ENCODE measurements at regions not wholly inside any gene's neighbourhood (a gene's known extent, or its start where the extent isn't known, plus 50 kb on each side); places are given as distances from the start of the nearest gene placed in this dataset.

DNA sequence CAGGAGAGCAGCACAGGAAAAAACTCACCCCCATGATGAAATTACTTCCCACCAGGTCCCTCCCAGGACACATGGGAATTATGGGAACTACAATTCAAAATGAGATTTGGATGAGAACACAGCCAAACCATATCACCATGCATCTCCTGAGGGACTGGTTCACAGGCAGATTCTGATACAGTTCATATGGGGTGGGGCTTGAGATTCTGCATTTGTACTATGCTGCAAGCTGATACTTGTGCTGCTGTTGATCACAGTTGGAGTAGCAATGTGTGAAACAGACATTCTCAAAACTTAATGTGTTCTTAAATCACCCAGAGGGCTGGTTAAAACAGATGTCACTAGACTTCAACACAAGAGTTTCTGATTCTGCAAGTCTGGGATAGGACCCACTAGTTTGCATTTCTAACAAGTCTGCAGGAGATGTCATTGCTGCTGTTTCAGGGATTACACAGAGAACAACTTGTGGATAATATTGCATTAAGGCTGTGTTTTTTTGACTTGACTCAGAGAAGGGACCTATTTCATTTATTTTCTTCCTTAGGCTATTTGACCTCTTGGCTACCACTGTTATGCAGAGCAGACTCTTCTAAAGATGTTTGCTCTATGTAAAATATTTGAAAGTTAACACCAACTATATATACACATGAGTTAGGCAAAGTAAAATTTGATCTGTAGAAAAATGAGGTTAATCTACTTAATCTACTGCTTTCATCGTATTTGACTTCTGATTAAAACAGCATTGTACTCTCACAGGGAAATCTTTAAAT lies 194.2 kb upstream of the CNTN3 start:
- H3K36me3 Mint-ChIP-seq, result no peaks in the 10 kb centered on the region
- peaks cover 8% of the 10 kb centered on the region for H3K9me3 Mint-ChIP-seq
- peaks cover 5% of the 10 kb centered on the region for H3K27me3 Mint-ChIP-seq (ENCODE audit: low read depth)
- no peaks in the 10 kb centered on the region for H3K4me1 Mint-ChIP-seq
- no peak overlapping the region for H3K27ac Mint-ChIP-seq
- no peak overlapping the region for H3K4me3 Mint-ChIP-seq
- TF ChIP-seq, protein P1, sequence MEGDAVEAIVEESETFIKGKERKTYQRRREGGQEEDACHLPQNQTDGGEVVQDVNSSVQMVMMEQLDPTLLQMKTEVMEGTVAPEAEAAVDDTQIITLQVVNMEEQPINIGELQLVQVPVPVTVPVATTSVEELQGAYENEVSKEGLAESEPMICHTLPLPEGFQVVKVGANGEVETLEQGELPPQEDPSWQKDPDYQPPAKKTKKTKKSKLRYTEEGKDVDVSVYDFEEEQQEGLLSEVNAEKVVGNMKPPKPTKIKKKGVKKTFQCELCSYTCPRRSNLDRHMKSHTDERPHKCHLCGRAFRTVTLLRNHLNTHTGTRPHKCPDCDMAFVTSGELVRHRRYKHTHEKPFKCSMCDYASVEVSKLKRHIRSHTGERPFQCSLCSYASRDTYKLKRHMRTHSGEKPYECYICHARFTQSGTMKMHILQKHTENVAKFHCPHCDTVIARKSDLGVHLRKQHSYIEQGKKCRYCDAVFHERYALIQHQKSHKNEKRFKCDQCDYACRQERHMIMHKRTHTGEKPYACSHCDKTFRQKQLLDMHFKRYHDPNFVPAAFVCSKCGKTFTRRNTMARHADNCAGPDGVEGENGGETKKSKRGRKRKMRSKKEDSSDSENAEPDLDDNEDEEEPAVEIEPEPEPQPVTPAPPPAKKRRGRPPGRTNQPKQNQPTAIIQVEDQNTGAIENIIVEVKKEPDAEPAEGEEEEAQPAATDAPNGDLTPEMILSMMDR (IDR thresholded peaks at IDR 0.05; ENCODE audit: unreplicated experiment), result no peak
- DNase-seq (ENCODE audit: low spot score in 2 of 2, unreplicated experiment in 2 of 2), result no peak

- DNase-seq (ENCODE audit: low spot score in 2 of 2, unreplicated experiment in 2 of 2), result no peak
- H3K4me1 Mint-ChIP-seq, result no peaks in the 10 kb centered on the region
- no peaks in the 10 kb centered on the region for H3K27me3 Mint-ChIP-seq (ENCODE audit: low read depth)
- H3K36me3 Mint-ChIP-seq, result no peaks in the 10 kb centered on the region
- no peak overlapping the region for H3K27ac Mint-ChIP-seq
- no peak overlapping the region for H3K4me3 Mint-ChIP-seq
- TF ChIP-seq, protein P1 (IDR thresholded peaks at IDR 0.05; ENCODE audit: unreplicated experiment), result no peak
- peaks cover 13% of the 10 kb centered on the region for H3K9me3 Mint-ChIP-seq
Observed at GRCh38 chr3:74801924-74802323, 187.5 kb upstream of the CNTN3 start.

DNA sequence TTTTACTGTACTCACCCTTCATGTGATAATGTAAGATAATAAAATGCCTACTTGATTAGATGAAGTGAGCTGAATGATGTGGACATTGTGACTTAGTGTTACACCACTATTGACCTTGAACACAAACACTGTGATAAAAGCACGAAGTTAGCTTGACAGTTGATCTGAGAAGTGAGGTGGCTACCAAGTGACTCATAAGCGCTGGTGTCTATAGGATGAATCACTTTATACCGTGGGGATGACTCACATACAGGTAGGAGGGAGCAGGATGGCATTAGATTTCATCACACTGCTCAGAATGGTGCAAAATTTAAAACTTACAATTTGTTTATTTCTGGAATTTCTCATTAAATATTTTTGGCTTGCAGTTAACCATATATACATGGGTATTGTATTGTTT lies 174.7 kb upstream of the CNTN3 start:
- TF ChIP-seq, protein P1 (IDR thresholded peaks at IDR 0.05; ENCODE audit: unreplicated experiment), result no peak
- no peak overlapping the region for H3K27ac Mint-ChIP-seq
- H3K4me3 Mint-ChIP-seq, result no peak overlapping the region
- DNase-seq (ENCODE audit: low spot score in 2 of 2, unreplicated experiment in 2 of 2), result no peak
- no peaks in the 10 kb centered on the region for H3K27me3 Mint-ChIP-seq (ENCODE audit: low read depth)
- no peaks in the 10 kb centered on the region for H3K4me1 Mint-ChIP-seq
- H3K9me3 Mint-ChIP-seq, result no peaks in the 10 kb centered on the region
- no peaks in the 10 kb centered on the region for H3K36me3 Mint-ChIP-seq

DNA sequence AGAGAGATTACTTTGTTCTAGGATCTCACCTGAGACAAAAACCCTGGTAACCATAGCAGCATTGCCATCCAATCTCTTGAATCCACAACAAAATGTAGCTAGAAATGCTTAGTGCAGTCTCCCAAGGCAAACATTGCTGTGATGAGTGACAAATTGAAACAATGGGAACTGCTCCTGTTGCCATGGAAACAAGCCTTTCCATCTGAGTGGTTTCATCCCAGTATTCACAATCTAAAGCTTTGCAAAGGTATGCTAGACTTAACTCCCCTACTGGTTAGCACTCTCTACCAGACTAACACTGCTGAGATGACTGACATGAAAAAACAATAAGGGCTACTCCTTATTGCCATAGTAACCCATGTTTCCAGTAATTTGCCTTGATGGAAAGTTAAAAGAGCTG lies 172.6 kb upstream of the CNTN3 start:
- DNase-seq (ENCODE audit: low spot score in 2 of 2, unreplicated experiment in 2 of 2), result no peak
- TF ChIP-seq, protein P1 (IDR thresholded peaks at IDR 0.05; ENCODE audit: unreplicated experiment), result no peak
- Mint-ChIP-seq H3K27ac (no peak overlapping the region), H3K9me3 (no peaks in the 10 kb centered on the region), H3K4me3 (no peak overlapping the region), H3K36me3 (no peaks in the 10 kb centered on the region), H3K4me1 (no peaks in the 10 kb centered on the region), H3K27me3 (ENCODE audit: low read depth) (peaks cover 6% of the 10 kb centered on the region)

- no peak for DNase-seq (ENCODE audit: low spot score in 2 of 2, unreplicated experiment in 2 of 2)
- TF ChIP-seq, protein P1 (IDR thresholded peaks at IDR 0.05; ENCODE audit: unreplicated experiment), result no peak
- H3K9me3 Mint-ChIP-seq, result no peaks in the 10 kb centered on the region
- no peaks in the 10 kb centered on the region for H3K4me1 Mint-ChIP-seq
- peaks cover under 1% of the 10 kb centered on the region for H3K27me3 Mint-ChIP-seq (ENCODE audit: low read depth)
- no peaks in the 10 kb centered on the region for H3K36me3 Mint-ChIP-seq
- no peak overlapping the region for H3K27ac Mint-ChIP-seq
- no peak overlapping the region for H3K4me3 Mint-ChIP-seq
Observed at GRCh38 chr3:74771401-74771800, 156.9 kb upstream of the CNTN3 start.

Data from mesothelial cell of epicardium (in vitro differentiated cells).